Stomach (tissue), 8 donors: ENCODE measurements at regions not wholly inside any gene's neighbourhood (a gene's known extent, or its start where the extent isn't known, plus 50 kb on each side); places are given as distances from the start of the nearest gene placed in this dataset.

Source experiments
- DNase-seq, 2 donors: peaks; one replicate each; pipeline versions ENCODE4 v3.0.0 to v3.0.0-alpha.2; 2013 to 2019
- H3K27ac ChIP-seq, 5 donors: fragments of 200-600 bp in 4 of 5; sonication (generic) in 4 of 5; one replicate each; pipeline ENCODE4 v1.5.1; 2013 to 2019; ENCODE audit warnings: mild to moderate bottlenecking in 1 of 5, moderate library complexity in 1 of 5
- H3K27me3 ChIP-seq, 3 donors: fragments of 200-600 bp; sonication (generic); one replicate each; pipeline ENCODE4 v1.5.1; 2017 to 2019; ENCODE audit warnings: mixed run types in 1 of 3
- H3K36me3 ChIP-seq, 4 donors: fragments of 200-600 bp; sonication (generic); 1 replicate in 3 of 4; 2 replicates in 1 of 4; pipeline ENCODE4 v1.5.1; 2016 to 2019
- H3K4me1 ChIP-seq, 4 donors: fragments of 200-600 bp; sonication (generic); one replicate each; pipeline ENCODE4 v1.5.1; 2016 to 2019
- H3K4me3 ChIP-seq, 4 donors: fragments of 200-600 bp; sonication (generic) in 3 of 4; one replicate each; pipeline ENCODE4 v1.5.1; 2016 to 2019; ENCODE audit warnings: mild to moderate bottlenecking in 1 of 4
- H3K9me3 ChIP-seq, 4 donors: fragments of 200-600 bp; sonication (generic); one replicate each; pipeline ENCODE4 v1.5.1; 2016 to 2019
- EP300 ChIP-seq: sonication (generic); formaldehyde crosslinking; IDR thresholded peaks from one replicate; pipeline ENCODE4 v1.6.1; 2017; ENCODE audit warnings: antibody characterized with exemption
- POLR2A ChIP-seq, 4 donors: fragments of 450-650 bp; IDR thresholded peaks; one replicate each; pipeline ENCODE4 v1.6.1; 2016; ENCODE audit warnings: antibody characterized with exemption in 4 of 4, control low read depth in 2 of 4, mild to moderate bottlenecking in 1 of 4, moderate library complexity in 1 of 4
- POLR2AphosphoS5 ChIP-seq, 3 donors: sonication (generic); formaldehyde crosslinking; IDR thresholded peaks; one replicate each; pipeline ENCODE4 v1.6.1; 2016; ENCODE audit warnings: antibody characterized with exemption in 3 of 3
- WGBS, 5 donors: extraction: QIAGEN DNeasy Blood & Tissue Kit in 3 of 5; methylation state at CpG; one replicate each; pipeline versions ENCODE4 v1.1.5 to v1.1.7; 2013 to 2018; 5-methylcytosine and 5-hydroxymethylcytosine counted together
- intact Hi-C: fragments of 100-400 bp; cut with DNase I; formaldehyde crosslinking; loops from one replicate; pipeline ENCODE4 v1.15.1; 2023; ENCODE audit warnings: low total_unique reads
- TF ChIP-seq, protein P1 (sequence below), 7 experiments: fragments of 450-650 bp in 4 of 7; fragments of 200-600 bp in 3 of 7; sonication (generic) in 3 of 7; IDR thresholded peaks; one replicate each; pipeline ENCODE4 v1.5.1; 2016 to 2019; ENCODE audit warnings: antibody characterized with exemption in 7 of 7, control low read depth in 2 of 7, mild to moderate bottlenecking in 1 of 7
- donor health status: healthy with polysubstance abuse.
- donor health status: Bipolar disorder and iron deficiency.
- donor health status: healthy.

DNA sequence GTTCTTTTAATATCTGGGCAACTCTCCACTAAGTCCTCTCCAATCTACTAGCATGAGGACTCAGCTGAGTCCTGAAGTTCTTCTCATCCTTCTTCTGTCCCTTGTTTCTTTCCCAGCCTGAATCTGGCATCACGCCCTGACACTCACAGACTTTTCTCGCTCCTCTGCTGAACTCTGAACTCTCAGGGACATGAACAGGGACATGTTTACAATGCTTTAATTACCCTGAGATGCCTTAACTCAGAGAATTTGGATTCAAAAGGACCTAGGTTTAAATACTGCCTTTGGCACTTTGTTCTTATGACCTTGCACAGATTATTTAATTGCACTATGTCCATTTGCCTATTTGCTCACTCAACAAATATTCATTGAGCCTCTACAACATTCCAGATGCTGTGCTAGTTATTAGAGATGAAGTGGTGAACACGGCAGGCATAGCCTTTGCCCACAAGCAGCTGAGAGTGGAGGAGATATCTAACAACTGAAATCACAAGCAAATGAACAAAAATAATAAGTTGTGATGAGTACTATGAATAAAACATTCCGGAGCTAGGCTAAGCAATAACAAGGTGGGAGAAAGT is 106.0 kb downstream of the ADRB2 start:
- no peaks in the 10 kb centered on the region for H3K27me3 ChIP-seq
- no peaks in the 10 kb centered on the region for H3K9me3 ChIP-seq
- no peak for DNase-seq
- H3K4me1 ChIP-seq, result peaks cover 0 to 11% (median 4%) of the 10 kb centered on the region in 4 donors
- intact Hi-C loops, result no loop called here
- no peak overlapping the region for H3K27ac ChIP-seq
- H3K36me3 ChIP-seq, result no peaks in the 10 kb centered on the region
- WGBS, 5 donors, result 59 to 76% (median 69%) methylated on average over 4 of the region's 4 CpGs
- no peak overlapping the region for H3K4me3 ChIP-seq
- no peak for TF ChIP-seq POLR2AphosphoS5 (IDR thresholded peaks at IDR 0.05)
- TF ChIP-seq, protein P1, sequence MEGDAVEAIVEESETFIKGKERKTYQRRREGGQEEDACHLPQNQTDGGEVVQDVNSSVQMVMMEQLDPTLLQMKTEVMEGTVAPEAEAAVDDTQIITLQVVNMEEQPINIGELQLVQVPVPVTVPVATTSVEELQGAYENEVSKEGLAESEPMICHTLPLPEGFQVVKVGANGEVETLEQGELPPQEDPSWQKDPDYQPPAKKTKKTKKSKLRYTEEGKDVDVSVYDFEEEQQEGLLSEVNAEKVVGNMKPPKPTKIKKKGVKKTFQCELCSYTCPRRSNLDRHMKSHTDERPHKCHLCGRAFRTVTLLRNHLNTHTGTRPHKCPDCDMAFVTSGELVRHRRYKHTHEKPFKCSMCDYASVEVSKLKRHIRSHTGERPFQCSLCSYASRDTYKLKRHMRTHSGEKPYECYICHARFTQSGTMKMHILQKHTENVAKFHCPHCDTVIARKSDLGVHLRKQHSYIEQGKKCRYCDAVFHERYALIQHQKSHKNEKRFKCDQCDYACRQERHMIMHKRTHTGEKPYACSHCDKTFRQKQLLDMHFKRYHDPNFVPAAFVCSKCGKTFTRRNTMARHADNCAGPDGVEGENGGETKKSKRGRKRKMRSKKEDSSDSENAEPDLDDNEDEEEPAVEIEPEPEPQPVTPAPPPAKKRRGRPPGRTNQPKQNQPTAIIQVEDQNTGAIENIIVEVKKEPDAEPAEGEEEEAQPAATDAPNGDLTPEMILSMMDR (IDR thresholded peaks at IDR 0.05), result no peak

DNA sequence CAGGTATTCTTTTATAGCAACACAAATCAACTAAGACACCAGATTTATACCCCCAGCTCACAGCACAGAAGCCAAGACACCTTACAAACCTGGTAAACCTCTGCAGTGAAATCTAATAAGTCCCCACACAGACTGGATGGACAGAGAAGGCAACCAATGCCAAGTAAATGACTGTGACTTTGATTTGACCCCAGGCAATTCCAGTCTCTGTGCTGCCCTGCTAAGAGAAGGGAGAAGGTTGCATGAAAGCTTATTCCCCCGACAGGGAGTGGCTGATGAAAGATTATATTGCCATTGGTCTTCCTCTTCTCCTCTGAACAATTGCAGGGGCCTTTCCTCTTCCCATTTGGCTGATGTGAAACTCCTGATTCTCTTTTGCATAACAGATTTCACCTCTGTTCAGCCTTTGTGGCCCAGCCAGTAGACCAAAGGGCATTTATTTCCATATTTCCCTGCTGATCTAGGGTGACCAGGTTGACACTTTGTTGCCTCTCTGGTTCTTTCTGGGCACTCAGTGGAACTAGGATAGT is 107.6 kb downstream of the ADRB2 start:
- no peak for TF ChIP-seq POLR2A (IDR thresholded peaks at IDR 0.05)
- TF ChIP-seq POLR2AphosphoS5 (IDR thresholded peaks at IDR 0.05), result no peak
- TF ChIP-seq EP300, result no peak
- TF ChIP-seq, protein P1 (IDR thresholded peaks at IDR 0.05), result no peak
- no peak overlapping the region for H3K4me3 ChIP-seq
- no peaks in the 10 kb centered on the region for H3K36me3 ChIP-seq
- H3K4me1 ChIP-seq, result peaks cover 0 to 11% (median 3%) of the 10 kb centered on the region in 4 donors
- no peaks in the 10 kb centered on the region for H3K9me3 ChIP-seq
- WGBS, 5 donors, result 68 to 78% (median 76%) methylated on average over 1 of the region's 1 CpG
- H3K27ac ChIP-seq, result no peak overlapping the region
- H3K27me3 ChIP-seq, result no peaks in the 10 kb centered on the region
- DNase-seq, result no peak
- intact Hi-C loops, result no loop called here

DNA sequence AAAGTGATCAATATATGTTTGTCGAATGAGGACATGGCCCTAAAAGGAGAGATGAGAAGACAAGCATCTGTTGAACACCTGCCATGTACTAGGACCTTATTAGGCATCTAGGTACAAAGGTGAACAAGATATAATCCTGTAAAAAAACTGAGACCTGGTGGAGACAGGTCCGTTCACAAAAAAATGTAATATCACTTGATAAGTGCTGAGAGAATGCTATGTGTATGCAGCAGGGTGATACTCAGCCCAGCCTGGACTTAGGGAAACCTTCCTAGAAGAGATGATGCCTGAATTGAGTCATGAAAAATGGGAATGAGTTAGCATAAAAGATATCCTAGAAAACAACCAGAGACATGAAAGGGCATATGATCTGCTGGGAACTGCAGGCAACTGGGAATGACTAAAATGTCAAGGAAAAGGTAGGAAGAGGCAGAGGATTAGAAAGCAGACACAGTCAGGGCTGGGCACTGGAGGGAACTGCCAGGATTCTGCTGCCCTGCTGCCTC is 108.5 kb downstream of the ADRB2 start:
- Histone ChIP-seq H3K27me3 (no peaks in the 10 kb centered on the region), H3K4me3 (no peak overlapping the region), H3K36me3 (no peaks in the 10 kb centered on the region), H3K27ac (no peak overlapping the region), H3K9me3 (no peaks in the 10 kb centered on the region), H3K4me1 (peaks cover 0 to 7% (median 2%) of the 10 kb centered on the region in 4 donors)
- TF ChIP-seq EP300 (no peak), POLR2AphosphoS5 (IDR thresholded peaks at IDR 0.05) (no peak), POLR2A (IDR thresholded peaks at IDR 0.05) (no peak)
- intact Hi-C loops, result no loop called here
- DNase-seq, result no peak
- 63 to 98% (median 82%) methylated on average over 2 of the region's 2 CpGs for WGBS, 5 donors

DNA sequence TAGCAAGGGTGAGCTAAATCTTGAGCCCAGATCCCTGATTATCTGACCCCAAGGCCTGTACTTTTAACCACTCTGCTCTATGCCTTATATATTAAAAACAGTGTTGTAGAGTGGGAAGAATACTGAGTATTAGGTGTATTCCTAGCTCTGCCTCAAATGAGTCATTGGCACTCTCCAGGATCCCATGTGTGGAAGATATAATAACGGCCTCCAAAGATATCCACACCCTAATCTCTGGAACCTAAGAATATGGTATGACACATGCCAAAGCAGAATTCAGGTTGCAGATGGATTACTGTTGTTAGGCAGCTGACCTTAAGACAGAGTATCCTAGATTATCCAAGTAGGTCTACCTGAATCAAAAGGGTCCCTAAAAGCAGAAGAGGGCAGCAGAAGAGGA is 110.8 kb downstream of the ADRB2 start:
- intact Hi-C loops, result no loop called here
- Histone ChIP-seq H3K27me3 (no peaks in the 10 kb centered on the region), H3K9me3 (no peaks in the 10 kb centered on the region), H3K36me3 (no peaks in the 10 kb centered on the region), H3K4me3 (no peak overlapping the region), H3K4me1 (peaks cover 0 to 7% (median 3%) of the 10 kb centered on the region in 4 donors), H3K27ac (no peak overlapping the region)
- 65 to 79% (median 71%) methylated on average over 1 of the region's 1 CpG for WGBS, 5 donors
- TF ChIP-seq POLR2A (IDR thresholded peaks at IDR 0.05), result no peak
- no peak for TF ChIP-seq POLR2AphosphoS5 (IDR thresholded peaks at IDR 0.05)
- no peak for TF ChIP-seq EP300
- TF ChIP-seq, protein P1 (IDR thresholded peaks at IDR 0.05), result no peak
- DNase-seq, result no peak
